Gastrocnemius medialis (tissue), 4 donors: ENCODE measurements at regions not wholly inside any gene's neighbourhood (a gene's known extent, or its start where the extent isn't known, plus 50 kb on each side); places are given as distances from the start of the nearest gene placed in this dataset.

Source experiments
- ATAC-seq, 2 donors: fragments of 150-250 bp; one replicate each; pipeline ENCODE4 v1.9.1; 2016
- DNase-seq, 2 donors: peaks; one replicate each; pipeline ENCODE4 v3.0.0-alpha.2; 2019
- H3K27ac ChIP-seq, 4 donors: fragments of 200-600 bp; sonication (generic); 1 replicate in 1 of 4; 2 replicates in 3 of 4; pipeline ENCODE4 v1.5.1; 2016 to 2018; ENCODE audit warnings: mild to moderate bottlenecking in 2 of 4, moderate library complexity in 1 of 4
- H3K27me3 ChIP-seq, 3 donors: fragments of 200-600 bp; sonication (generic) in 2 of 3; 1 replicate in 1 of 3; 2 replicates in 2 of 3; pipeline versions ENCODE4 v1.5.1 to v1.6.0; 2016 to 2019; ENCODE audit warnings: mild to moderate bottlenecking in 1 of 3, moderate library complexity in 1 of 3
- H3K36me3 ChIP-seq, 2 donors: fragments of 200-600 bp; sonication (generic) in 1 of 2; one replicate each; pipeline ENCODE4 v1.5.1; 2017 to 2018
- H3K4me1 ChIP-seq, 2 donors: fragments of 200-600 bp; sonication (generic) in 1 of 2; one replicate each; pipeline ENCODE4 v1.5.1; 2016 to 2017; ENCODE audit warnings: mild to moderate bottlenecking in 2 of 2
- H3K4me3 ChIP-seq, 4 donors: fragments of 200-600 bp; sonication (generic) in 3 of 4; 1 replicate in 1 of 4; 2 replicates in 3 of 4; pipeline ENCODE4 v1.5.1; 2016 to 2019; ENCODE audit warnings: mild to moderate bottlenecking in 2 of 4
- H3K9me3 ChIP-seq, 3 donors: fragments of 200-600 bp; sonication (generic) in 2 of 3; 1 replicate in 1 of 3; 2 replicates in 2 of 3; pipeline ENCODE4 v1.5.1; 2016 to 2019
- POLR2A ChIP-seq, 2 donors: fragments of 450-650 bp; IDR thresholded peaks; one replicate each; pipeline ENCODE4 v1.6.1; 2017; ENCODE audit warnings: antibody characterized with exemption in 2 of 2, mild to moderate bottlenecking in 2 of 2, moderate library complexity in 2 of 2
- in situ Hi-C, 4 donors: fragments of 200-750 bp; cut with MboI; loops; one replicate each; pipeline versions ENCODE4 v1.15.0 to v1.8.0; 2017; ENCODE audit warnings: low sequenced_read_pairs in 4 of 4
- intact Hi-C: fragments of 100-400 bp; cut with DNase I; formaldehyde crosslinking; loops from one replicate; pipeline ENCODE4 v1.15.1; 2023; ENCODE audit warnings: low total_unique reads
- TF ChIP-seq, protein P1 (sequence below), 5 experiments: fragments of 450-650 bp in 3 of 5; fragments of 200-600 bp in 2 of 5; sonication (generic) in 2 of 5; IDR thresholded peaks in 4 of 5; conservative IDR thresholded peaks in 1 of 5; 1 replicate in 4 of 5; 2 replicates in 1 of 5; pipeline ENCODE4 v1.5.1; 2016 to 2019; ENCODE audit warnings: antibody characterized with exemption in 5 of 5, mild to moderate bottlenecking in 3 of 5, moderate library complexity in 3 of 5

GRCh38 chr6:153412519-153412918, 281.4 kb upstream of the RGS17 start:
- H3K36me3 ChIP-seq = no peaks in the 10 kb centered on the region
- intact Hi-C loops (no loop called here), in situ Hi-C loops (no loop called here)
- ATAC-seq = no peak
- H3K27me3 ChIP-seq = no peaks in the 10 kb centered on the region
- H3K4me3 ChIP-seq = no peak overlapping the region
- H3K27ac ChIP-seq = no peak overlapping the region
- no peaks in the 10 kb centered on the region for H3K4me1 ChIP-seq
- no peak for DNase-seq
- no peak for TF ChIP-seq POLR2A (IDR thresholded peaks at IDR 0.05)
- TF ChIP-seq, protein P1, sequence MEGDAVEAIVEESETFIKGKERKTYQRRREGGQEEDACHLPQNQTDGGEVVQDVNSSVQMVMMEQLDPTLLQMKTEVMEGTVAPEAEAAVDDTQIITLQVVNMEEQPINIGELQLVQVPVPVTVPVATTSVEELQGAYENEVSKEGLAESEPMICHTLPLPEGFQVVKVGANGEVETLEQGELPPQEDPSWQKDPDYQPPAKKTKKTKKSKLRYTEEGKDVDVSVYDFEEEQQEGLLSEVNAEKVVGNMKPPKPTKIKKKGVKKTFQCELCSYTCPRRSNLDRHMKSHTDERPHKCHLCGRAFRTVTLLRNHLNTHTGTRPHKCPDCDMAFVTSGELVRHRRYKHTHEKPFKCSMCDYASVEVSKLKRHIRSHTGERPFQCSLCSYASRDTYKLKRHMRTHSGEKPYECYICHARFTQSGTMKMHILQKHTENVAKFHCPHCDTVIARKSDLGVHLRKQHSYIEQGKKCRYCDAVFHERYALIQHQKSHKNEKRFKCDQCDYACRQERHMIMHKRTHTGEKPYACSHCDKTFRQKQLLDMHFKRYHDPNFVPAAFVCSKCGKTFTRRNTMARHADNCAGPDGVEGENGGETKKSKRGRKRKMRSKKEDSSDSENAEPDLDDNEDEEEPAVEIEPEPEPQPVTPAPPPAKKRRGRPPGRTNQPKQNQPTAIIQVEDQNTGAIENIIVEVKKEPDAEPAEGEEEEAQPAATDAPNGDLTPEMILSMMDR (IDR thresholded peaks at IDR 0.05 in 4 of 5, conservative IDR thresholded peaks at IDR 0.05 in 1 of 5) = no peak
- no peaks in the 10 kb centered on the region for H3K9me3 ChIP-seq

- no peak overlapping the region for H3K27ac ChIP-seq
- intact Hi-C loops (no loop called here), in situ Hi-C loops (no loop called here)
- H3K9me3 ChIP-seq = no peaks in the 10 kb centered on the region
- no peak for DNase-seq
- TF ChIP-seq POLR2A (IDR thresholded peaks at IDR 0.05) = no peak
- TF ChIP-seq, protein P1 (IDR thresholded peaks at IDR 0.05 in 4 of 5, conservative IDR thresholded peaks at IDR 0.05 in 1 of 5) = no peak
- no peaks in the 10 kb centered on the region for H3K36me3 ChIP-seq
- no peak overlapping the region for H3K4me3 ChIP-seq
- ATAC-seq = no peak
- H3K4me1 ChIP-seq = no peaks in the 10 kb centered on the region
- no peaks in the 10 kb centered on the region for H3K27me3 ChIP-seq
These were observed 280.1 kb upstream of the RGS17 start for GRCh38 chr6:153411070-153411648.

- ATAC-seq = no peak
- no peak for DNase-seq
- Histone ChIP-seq H3K36me3 (no peaks in the 10 kb centered on the region), H3K27ac (no peak overlapping the region), H3K9me3 (no peaks in the 10 kb centered on the region), H3K27me3 (no peaks in the 10 kb centered on the region), H3K4me1 (no peaks in the 10 kb centered on the region), H3K4me3 (no peak overlapping the region)
- intact Hi-C loops = no loop called here
- in situ Hi-C loops = no loop called here
- TF ChIP-seq, protein P1 (IDR thresholded peaks at IDR 0.05 in 4 of 5, conservative IDR thresholded peaks at IDR 0.05 in 1 of 5) = no peak
- TF ChIP-seq POLR2A (IDR thresholded peaks at IDR 0.05) = no peak
These were observed 274.8 kb upstream of the RGS17 start for GRCh38 chr6:153405931-153406330.

- ATAC-seq = no peak
- Histone ChIP-seq H3K27ac (no peak overlapping the region), H3K4me1 (no peaks in the 10 kb centered on the region), H3K27me3 (no peaks in the 10 kb centered on the region), H3K4me3 (no peak overlapping the region), H3K9me3 (no peaks in the 10 kb centered on the region), H3K36me3 (no peaks in the 10 kb centered on the region)
- no peak for DNase-seq
- in situ Hi-C loops (no loop called here), intact Hi-C loops (no loop called here)
- TF ChIP-seq, protein P1 (IDR thresholded peaks at IDR 0.05 in 4 of 5, conservative IDR thresholded peaks at IDR 0.05 in 1 of 5) = no peak
- no peak for TF ChIP-seq POLR2A (IDR thresholded peaks at IDR 0.05)
These were observed 270.7 kb upstream of the RGS17 start for GRCh38 chr6:153401751-153402150.

DNA sequence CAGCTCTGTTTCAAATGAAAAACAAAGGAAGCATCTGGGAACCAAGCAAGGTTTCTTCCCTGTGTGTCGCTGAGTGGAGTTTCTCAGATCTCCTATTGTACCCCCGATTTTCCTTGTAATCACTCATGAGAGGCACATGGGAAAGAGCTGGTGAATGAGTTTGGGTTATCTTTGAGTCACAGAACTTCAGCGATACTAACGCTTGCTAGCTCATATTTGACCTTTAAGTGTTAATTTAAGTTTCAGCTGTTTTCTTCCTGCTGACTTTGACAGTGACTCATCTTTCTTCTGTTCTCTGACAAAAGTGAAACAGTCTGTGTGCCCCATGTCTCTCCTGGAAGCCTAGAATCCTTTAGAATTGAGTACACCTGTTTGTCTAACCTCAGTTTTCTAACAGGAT, 261.1 kb upstream of the RGS17 start:
- H3K9me3 ChIP-seq = no peaks in the 10 kb centered on the region
- ATAC-seq (no peak), DNase-seq (no peak)
- no peak overlapping the region for H3K4me3 ChIP-seq
- no peaks in the 10 kb centered on the region for H3K27me3 ChIP-seq
- in situ Hi-C loops (no loop called here), intact Hi-C loops (no loop called here)
- H3K4me1 ChIP-seq = no peaks in the 10 kb centered on the region
- TF ChIP-seq, protein P1 (IDR thresholded peaks at IDR 0.05 in 4 of 5, conservative IDR thresholded peaks at IDR 0.05 in 1 of 5) = no peak
- TF ChIP-seq POLR2A (IDR thresholded peaks at IDR 0.05) = no peak
- no peak overlapping the region for H3K27ac ChIP-seq
- H3K36me3 ChIP-seq = no peaks in the 10 kb centered on the region
